Fibroblast of skin of left quadriceps (primary cell): ENCODE measurements at regions not wholly inside any gene's neighbourhood (a gene's known extent, or its start where the extent isn't known, plus 50 kb on each side); places are given as distances from the start of the nearest gene placed in this dataset.

Experiments
- DNase-seq, 2 experiments: peaks; one replicate each; pipeline ENCODE4 v3.0.0-alpha.2; 2013; ENCODE audit warnings: low read depth in 2 of 2

GRCh38 chr3:84073664-84074063 lies 885.1 kb upstream of the CADM2 start:
- no peak for DNase-seq

DNA sequence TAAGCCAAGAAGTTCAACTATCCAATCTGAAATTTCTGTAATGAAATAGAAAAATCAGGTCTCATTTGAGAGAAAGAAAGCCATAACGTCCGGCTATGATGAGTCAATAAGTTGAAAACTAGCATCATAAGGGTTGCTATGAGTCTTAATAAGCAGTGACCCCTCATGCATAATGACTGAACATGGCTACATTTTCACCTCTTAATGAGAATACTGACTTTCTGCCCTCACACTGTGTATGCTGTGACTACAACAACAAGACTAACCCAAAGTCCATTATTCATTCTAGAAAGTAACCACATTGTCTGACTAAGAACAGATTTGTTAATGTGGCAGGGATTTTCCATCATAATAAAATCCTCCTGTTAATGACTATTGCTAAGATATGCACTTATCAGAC lies 884.0 kb upstream of the CADM2 start:
- DNase-seq = no peak

- no peak for DNase-seq
Observed at GRCh38 chr3:84077479-84077878, 881.3 kb upstream of the CADM2 start.

DNA sequence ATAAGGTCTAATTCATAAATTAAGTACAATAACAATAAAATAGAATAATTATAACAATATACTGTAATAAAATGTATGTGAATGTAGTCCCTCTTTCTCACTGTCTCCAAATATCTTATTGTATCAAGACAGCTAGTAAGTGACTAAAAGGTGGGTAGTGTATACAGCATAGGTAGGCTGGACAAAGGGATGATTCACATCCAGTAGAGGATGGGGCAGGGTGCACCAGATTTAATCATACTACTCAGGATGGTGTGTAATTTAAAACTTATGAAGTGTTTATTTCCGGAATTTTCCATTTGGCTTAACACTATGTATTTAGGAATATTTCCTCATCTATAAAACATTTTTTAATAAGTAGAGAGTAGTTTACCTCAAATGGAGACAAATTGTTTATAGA lies 876.1 kb upstream of the CADM2 start:
- DNase-seq = no peak

- DNase-seq = no peak
Observed at GRCh38 chr3:84092907-84093306, 865.9 kb upstream of the CADM2 start.

DNA sequence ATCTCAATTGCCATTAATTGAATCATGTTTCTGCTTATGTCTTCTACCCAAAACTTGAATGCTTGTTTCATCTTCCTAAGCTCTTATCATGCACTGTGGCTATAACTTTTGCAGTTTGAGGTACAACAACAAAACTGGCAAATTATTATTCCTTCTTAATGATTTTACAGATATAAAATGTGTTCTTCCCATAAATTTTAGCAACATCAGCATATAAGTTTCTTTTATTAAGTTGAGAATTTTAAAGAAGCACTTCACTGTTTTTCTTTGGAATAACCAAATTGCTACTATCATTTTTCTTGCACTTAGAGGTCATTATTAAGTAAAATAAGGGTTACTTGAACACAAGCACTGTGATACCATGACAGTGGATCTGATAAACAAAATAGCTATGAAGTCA lies 862.6 kb upstream of the CADM2 start:
- DNase-seq = no peak

- no peak for DNase-seq
Observed at GRCh38 chr3:84100861-84101260, 857.9 kb upstream of the CADM2 start.

- DNase-seq = no peak
Observed at GRCh38 chr3:84108442-84108971, 850.3 kb upstream of the CADM2 start.

DNA sequence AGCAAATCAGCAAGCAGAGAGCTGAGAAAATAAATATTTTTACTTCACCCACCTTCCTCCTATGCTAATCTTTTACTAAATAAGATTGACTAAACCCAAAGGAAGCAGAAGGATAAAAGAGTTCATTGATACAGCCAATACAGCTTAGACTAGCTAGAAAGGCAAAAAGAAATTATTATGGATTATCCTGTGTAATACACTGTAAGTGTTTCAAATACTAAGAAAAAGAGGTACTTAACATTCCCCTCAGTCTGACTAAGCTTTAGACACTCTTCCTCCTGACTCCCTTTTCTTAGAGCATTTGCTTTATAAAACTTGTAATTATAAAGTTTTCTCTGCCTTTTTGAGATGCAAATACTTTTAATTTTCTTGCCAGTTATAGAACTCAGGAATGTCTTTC lies 848.9 kb upstream of the CADM2 start:
- DNase-seq = no peak

GRCh38 chr3:84110787-84111186 lies 848.0 kb upstream of the CADM2 start:
- DNase-seq = no peak

DNA sequence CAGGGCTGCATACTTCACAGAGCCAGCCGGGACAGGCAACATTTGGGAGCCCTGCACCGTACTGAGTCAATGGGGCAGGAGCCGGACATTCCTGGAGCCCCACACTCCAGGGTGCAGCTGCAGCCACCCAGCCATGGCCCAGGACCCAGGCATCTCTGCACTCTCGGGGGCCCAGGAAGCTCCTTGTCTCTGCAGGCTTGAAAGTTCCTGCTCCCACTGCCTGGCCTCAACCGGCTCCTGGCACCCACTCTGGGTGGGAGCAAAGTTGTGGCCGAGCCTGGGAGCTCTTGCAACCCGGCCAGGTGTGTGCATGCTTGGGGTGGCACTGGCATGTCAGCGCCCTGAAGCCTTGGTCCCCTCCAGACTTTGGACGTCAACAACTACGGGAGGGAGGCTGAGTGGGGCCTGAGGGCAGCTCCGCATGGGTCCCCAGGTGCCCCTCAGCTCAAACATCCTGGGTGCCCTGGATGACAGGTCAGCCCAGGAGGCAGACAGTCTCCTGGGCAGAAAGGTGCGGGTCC lies 833.5 kb upstream of the CADM2 start:
- DNase-seq = no peak

GRCh38 chr3:84125760-84126159 lies 833.0 kb upstream of the CADM2 start:
- no peak for DNase-seq

- DNase-seq = no peak
Observed at GRCh38 chr3:84126160-84126559, 832.6 kb upstream of the CADM2 start.

DNA sequence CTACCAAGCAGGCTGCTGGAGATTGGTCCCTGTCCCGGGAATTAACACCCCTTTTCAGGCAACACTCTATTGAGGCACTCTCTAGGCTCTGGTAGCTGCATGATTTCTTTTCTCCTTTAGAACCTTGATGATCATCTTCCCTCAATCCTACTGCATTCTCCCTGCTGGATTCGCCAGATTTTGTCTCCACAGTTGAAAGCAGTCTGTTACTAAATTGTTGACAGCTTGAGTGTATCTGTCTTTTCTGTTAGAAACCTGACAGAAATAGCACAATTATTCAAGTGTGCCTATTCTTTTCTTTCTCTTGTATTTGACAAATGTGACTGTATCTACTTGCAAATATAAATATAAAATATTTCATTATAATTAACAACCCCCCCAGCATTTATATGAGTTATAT lies 830.8 kb upstream of the CADM2 start:
- no peak for DNase-seq

DNA sequence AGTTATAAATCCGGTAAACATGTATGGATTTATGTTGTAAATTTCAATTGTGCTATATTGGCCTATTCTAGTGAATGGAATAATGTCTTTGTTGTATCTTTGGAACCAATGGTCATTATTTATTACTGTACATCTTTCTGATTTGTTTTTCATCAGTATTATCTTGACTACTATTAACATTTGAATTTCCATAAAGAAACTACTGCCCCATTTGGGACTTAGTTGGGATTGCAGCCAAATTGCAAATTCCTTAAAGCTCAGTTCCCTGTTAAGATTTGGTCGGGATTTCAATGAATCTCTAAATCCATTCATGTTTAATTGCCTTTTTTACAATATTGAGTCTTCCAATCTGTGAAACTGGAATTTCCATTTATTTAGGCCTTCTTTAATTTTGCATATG lies 822.4 kb upstream of the CADM2 start:
- no peak for DNase-seq

DNA sequence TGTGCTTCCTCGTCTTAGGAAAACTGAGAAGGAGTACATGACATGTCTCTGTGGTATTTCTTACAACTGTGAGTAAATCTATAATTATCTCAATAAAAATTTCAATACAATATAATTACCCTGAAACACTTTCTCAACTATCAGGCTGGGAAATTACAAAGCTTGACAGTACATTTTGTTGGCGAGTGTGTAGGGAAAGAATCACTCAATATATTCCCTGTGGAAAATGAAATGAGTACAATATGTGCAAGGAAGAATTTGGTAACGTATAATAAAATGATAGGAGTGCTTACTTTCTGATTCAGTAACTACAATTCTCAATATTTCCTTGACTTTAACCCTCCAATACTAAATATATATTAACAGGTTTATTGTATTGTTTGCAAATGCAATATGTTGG lies 818.2 kb upstream of the CADM2 start:
- no peak for DNase-seq

GRCh38 chr3:84141571-84141970 lies 817.2 kb upstream of the CADM2 start:
- no peak for DNase-seq

GRCh38 chr3:84165328-84165727 lies 793.5 kb upstream of the CADM2 start:
- DNase-seq = no peak

DNA sequence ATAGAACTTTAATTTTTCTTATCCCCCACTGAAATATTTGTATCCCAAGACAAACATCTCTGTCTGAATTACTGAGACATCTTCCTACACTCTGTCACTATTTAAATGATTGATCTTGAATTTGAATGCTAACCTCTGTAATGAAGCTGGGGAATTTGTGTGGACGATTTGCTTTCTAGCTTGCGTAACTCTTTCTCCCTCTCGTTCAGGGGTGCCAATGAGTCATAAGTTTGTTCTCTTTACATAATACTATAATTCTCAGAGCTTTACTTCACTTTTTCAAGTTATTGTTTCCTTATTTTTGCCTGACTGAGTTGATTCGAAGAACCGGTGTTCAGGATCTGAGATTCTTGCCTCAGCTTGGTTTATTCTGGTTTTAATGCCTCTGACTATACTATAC lies 783.3 kb upstream of the CADM2 start:
- no peak for DNase-seq

DNA sequence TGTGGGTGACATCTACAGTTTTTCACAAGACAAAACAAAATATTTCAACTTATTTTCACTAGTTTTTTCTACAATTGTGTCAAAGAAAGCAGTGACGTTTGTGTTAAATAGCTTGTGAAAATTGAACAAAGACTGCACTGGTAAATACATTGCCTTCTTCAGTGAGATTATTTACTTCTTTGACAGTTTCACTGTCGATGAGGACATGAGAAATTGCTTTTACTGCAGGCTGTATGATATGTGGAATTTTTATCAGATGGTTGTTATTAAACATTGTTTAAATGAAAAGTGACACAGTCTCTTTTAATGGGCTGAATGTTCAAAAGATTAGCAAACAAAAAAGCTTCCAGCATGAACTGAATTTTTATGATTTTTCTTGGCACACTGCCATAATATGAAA lies 773.9 kb upstream of the CADM2 start:
- DNase-seq = no peak

DNA sequence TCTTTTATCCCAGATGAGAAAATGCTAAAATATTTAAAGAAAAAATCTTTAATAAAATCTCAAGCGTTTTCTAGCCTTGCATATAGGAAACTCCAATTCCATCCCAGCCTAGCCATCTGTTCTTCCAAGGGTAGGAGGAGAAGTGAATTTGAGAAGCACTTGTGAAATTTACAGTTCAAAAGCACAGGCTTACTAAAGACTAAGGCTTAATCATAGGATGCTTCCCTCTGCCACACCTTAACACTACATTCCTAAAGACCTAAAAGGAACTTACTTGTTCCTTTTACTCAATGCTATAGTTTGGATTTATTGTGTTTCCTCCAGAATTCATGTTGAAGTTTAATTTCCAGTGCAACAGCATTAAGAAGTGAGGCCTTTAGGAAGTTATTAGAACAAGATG lies 764.8 kb upstream of the CADM2 start:
- DNase-seq = no peak

- no peak for DNase-seq
Observed at GRCh38 chr3:84209474-84209873, 749.3 kb upstream of the CADM2 start.

GRCh38 chr3:84223512-84223911 lies 735.3 kb upstream of the CADM2 start:
- no peak for DNase-seq

DNA sequence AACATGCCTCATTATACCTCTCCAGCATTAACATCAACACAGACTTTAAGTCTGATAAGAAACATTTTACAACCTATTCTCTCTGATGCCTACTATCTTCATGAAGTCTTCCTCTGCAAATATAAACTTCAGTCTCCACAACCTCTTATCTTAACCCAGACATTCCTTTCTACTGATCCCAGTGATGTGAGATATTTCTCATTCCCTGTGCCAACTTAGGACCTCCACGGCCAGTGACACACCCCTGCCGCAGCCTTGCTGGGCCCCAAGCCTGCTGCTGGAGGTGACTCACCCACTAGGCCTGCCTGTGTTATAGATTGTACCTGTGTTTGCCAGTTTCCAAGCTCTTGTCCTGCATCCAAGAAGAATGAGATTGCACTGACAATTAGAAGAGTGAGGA lies 734.5 kb upstream of the CADM2 start:
- no peak for DNase-seq

DNA sequence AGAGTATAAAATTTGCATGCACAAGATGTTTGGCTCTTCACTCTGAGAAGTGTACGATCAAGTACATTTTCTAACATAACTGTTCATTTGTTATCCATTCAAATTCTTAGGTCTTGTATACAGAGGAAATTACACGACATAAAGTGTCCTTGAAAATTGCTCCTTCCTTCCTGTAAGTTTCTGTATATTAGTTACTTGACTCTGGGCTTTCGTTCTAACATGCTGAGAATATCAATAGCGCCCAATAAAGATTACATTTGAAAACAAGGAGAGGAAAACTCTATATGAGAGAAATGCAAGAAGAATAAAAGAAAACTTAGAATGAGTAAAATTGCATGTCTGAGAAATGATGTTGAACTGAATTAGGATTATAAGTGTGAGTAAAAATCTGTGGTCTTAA lies 722.5 kb upstream of the CADM2 start:
- DNase-seq = no peak
